ENCODE measurements at regions not wholly inside any gene's neighbourhood (a gene's known extent, or its start where the extent isn't known, plus 50 kb on each side); places are given as distances from the start of the nearest gene placed in this dataset.

- peak overlapping the region; percentile 52 for H3K4me3 ChIP-seq (ENCODE audit: low read depth, low read length)
- no peaks in the 10 kb centered on the region for H3K27me3 ChIP-seq (ENCODE audit: control insufficient read depth, insufficient read depth, low read length)
- H3K27ac ChIP-seq (ENCODE audit: low read depth, low read length) = peak overlapping the region; percentile 75
- no peak for DNase-seq (ENCODE audit: low read depth, low spot score)
- no peak for TF ChIP-seq CTCF (IDR thresholded peaks at IDR 0.05; ENCODE audit: low read depth, low read length)
- ChIA-PET POLR2A (interaction anchor here (0.7 to 1.5 kb wide), 4 partner anchors 10 to 941 kb away, joined by 3 to 10 read pairs (median 8); partner anchors contain the start of gene SSR3), CTCF (interaction anchor here (1.2 kb wide), 1 partner anchor 67 kb away, joined by 4 read pairs; no protein-coding TSS in a partner anchor)
- no peaks in the 10 kb centered on the region for H3K9me3 ChIP-seq (ENCODE audit: control insufficient read depth, insufficient read depth, low read length)
These were observed 51.0 kb upstream of the SSR3 start for GRCh38 chr3:156605686-156606605.

GRCh38 chr3:156604642-156605144, 49.8 kb upstream of the SSR3 start:
- DNase-seq (ENCODE audit: low read depth, low spot score) = no peak
- no peak overlapping the region for H3K4me3 ChIP-seq (ENCODE audit: low read depth, low read length)
- CTCF ChIA-PET = no interaction called here
- POLR2A ChIA-PET = no interaction called here
- TF ChIP-seq CTCF (IDR thresholded peaks at IDR 0.05; ENCODE audit: low read depth, low read length) = no peak
- no peaks in the 10 kb centered on the region for H3K9me3 ChIP-seq (ENCODE audit: control insufficient read depth, insufficient read depth, low read length)
- no peaks in the 10 kb centered on the region for H3K27me3 ChIP-seq (ENCODE audit: control insufficient read depth, insufficient read depth, low read length)
- H3K27ac ChIP-seq (ENCODE audit: low read depth, low read length) = no peak overlapping the region

Data from AG04450 (cell line).